Esophagus muscularis mucosa (tissue), 4 donors: ENCODE measurements at regions not wholly inside any gene's neighbourhood (a gene's known extent, or its start where the extent isn't known, plus 50 kb on each side); places are given as distances from the start of the nearest gene placed in this dataset.

ENCODE experiments used
- CTCF ChIP-seq, 3 experiments: fragments of 200-600 bp in 2 of 3; fragments of 450-650 bp in 1 of 3; sonication (generic) in 2 of 3; IDR thresholded peaks; one replicate each; pipeline ENCODE4 v1.5.1; 2017 to 2019; ENCODE audit warnings: antibody characterized with exemption in 3 of 3, mild to moderate bottlenecking in 2 of 3, moderate library complexity in 1 of 3
- EP300 ChIP-seq: sonication (generic); formaldehyde crosslinking; IDR thresholded peaks from one replicate; pipeline ENCODE4 v1.6.1; 2017; ENCODE audit warnings: antibody characterized with exemption
- POLR2A ChIP-seq: fragments of 450-650 bp; IDR thresholded peaks from one replicate; pipeline ENCODE4 v1.6.1; 2017; ENCODE audit warnings: antibody characterized with exemption, moderate library complexity, mild to moderate bottlenecking, low read depth
- POLR2AphosphoS5 ChIP-seq, 2 donors: sonication (generic); formaldehyde crosslinking; IDR thresholded peaks; one replicate each; pipeline ENCODE4 v1.6.1; 2017; ENCODE audit warnings: antibody characterized with exemption in 2 of 2

GRCh38 chr15:85875756-85876155 lies 81.0 kb upstream of the KLHL25 start:
- TF ChIP-seq CTCF (IDR thresholded peaks at IDR 0.05) = no peak
- no peak for TF ChIP-seq POLR2AphosphoS5 (IDR thresholded peaks at IDR 0.05)
- TF ChIP-seq EP300 = no peak
- TF ChIP-seq POLR2A = no peak
